HG03571 (cell line): ENCODE measurements at regions not wholly inside any gene's neighbourhood (a gene's known extent, or its start where the extent isn't known, plus 50 kb on each side); places are given as distances from the start of the nearest gene placed in this dataset.
"Not testable (repeated sequence)": the region's sequence is repeated elsewhere in the genome, so short reads cannot be mapped to it uniquely, and the experiment has no call there.

ENCODE experiments used
- ATAC-seq: cut with Tn5 transposase; IDR thresholded peaks from one replicate; pipeline ENCODE4 v1.9.1; 2021; ENCODE audit not compliant: unreplicated experiment

DNA sequence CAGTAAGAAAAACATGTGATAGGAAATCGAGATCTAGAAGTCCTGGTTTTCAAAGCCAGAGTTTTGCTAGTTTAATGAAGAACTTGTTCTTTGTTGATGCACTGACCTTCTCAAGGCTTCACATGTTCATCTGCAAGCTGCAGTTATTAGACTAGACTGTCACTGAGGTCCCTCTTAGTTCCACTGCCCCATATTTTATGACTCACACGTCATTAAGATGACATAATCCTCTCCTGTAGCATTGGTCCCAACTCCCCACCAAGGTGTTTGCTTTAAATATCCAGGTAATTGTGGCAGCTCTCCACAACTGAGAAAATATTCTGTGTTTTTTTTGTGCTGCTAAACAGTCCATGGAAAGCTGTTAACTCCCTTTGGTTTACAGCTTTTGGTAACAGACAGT is 149.7 kb downstream of the MREG start:
- ATAC-seq: no peak

DNA sequence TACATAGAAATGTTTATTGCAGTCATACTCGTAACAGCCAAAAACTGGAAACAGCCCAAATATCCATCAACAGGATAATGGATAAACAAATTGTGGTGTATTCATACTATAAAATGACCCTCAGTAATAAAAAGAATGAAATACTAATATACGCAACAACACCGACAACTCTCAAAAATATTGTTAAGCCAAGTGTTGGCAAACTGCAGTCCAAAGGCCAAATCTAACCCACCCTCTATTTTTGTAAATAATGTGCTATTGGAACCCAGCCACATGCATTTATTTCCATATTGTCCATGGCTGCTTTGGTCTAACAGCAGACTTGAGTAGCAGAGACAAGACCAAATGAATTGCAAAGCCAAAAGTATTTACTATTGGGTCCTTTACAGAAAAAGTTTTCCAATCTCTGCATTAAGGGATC is 151.0 kb downstream of the MREG start:
- no peak for ATAC-seq

DNA sequence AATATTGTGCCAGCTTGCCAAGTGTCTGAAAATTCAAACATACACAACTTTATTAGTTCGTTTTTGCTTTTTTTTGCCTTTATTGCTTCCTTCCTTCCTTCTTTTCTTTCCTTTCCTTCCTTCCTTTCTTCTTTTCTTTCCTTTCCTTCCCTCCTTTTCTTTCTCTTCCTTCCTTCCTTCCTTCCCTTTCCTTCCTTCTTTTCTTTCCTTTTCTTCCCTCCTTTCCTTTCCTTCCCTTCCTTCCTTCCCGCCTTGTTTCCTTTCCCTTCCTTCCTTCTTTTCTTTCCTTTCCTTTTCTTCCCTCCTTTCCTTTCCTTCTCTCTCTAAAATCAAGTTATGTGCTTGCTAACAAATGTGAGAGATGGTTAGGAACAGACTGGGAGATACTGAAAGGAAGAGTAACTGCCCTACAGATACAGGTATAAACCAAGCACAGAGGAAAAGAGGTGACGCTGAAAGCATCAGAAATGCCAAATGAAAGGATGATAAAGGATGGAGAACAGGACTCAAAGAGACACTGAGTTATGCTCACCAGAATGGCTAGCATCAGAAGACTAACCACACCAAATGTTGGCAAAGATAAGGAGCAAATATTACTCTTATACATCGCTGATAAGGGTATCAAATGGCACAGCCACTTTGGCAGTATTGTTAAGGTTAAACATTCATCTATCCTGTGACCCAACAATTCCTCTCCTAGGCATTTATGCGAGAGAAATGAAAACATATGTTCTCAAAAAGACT is 151.6 kb downstream of the MREG start:
- no peak for ATAC-seq

GRCh38 chr2:215856080-215856479 is 157.3 kb downstream of the MREG start:
- no peak for ATAC-seq

- ATAC-seq: not testable (repeated sequence)
Observed at GRCh38 chr2:215855308-215855707, 158.0 kb downstream of the MREG start.

- no peak for ATAC-seq
Observed at GRCh38 chr2:215854008-215854407, 159.3 kb downstream of the MREG start.

- ATAC-seq: no peak
Observed at GRCh38 chr2:215851696-215852095, 161.7 kb downstream of the MREG start.

- ATAC-seq: no peak
Observed at GRCh38 chr2:215851082-215851481, 162.3 kb downstream of the MREG start.

DNA sequence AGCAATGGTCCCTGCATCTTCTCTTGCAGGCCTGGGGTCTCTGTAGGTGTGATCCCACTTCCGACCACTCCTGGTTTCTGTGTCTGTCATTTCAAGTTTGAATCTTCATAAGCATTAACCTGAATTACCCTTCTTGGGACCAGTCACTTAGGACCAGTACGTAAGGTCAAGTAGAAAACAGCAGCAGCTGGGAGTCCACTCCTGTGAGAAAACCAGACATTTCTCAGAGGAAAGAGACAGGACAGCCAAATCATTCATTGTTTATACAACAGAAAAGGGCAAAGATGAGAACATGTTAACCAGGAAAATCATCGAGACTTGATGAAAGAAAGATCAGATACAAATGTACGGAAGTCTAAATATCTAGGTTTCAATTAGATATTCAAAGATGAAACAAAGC is 163.0 kb downstream of the MREG start:
- no peak for ATAC-seq

DNA sequence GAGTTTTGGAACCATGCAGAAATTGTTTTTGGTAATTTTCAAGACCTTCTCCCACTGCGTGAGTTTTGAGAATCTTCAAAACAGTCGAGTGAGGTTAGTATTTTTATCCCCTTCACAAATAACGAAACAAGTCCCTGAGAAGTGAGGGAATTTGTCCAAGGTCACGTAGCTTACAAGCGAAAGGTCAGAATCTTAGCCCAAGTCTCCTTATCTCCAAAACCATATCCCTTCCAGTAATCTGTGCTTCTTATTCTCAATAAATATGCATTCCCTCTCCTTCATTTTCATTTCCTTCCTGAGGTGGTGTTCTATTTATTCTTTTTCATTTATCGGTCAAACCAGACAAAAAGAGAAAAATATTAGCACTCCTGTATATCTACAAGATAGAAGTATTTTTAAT is 163.6 kb downstream of the MREG start:
- no peak for ATAC-seq

GRCh38 chr2:215848698-215849097 is 164.7 kb downstream of the MREG start:
- no peak for ATAC-seq

GRCh38 chr2:215848146-215848545 is 165.2 kb downstream of the MREG start:
- no peak for ATAC-seq

DNA sequence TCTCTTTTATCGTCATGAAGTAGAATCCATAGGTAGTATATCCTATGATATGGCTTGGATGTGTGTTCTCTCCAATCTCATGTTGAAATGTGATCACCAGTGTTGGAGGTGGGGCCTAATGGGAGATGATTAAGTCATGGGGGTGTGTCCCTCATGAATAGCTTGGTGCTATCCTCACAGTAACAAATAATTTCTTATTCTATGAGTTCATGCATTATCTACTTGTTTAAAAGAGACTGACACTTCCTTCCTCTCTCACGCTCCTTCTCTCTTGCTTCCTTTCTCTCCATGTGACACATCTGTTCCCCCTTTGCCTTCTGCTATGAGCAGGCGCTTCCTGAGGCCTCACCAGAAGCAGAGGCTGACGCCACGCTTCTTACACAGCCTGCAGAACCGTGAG is 165.6 kb downstream of the MREG start:
- no peak for ATAC-seq

GRCh38 chr2:215847056-215847455 is 166.3 kb downstream of the MREG start:
- ATAC-seq: no peak

DNA sequence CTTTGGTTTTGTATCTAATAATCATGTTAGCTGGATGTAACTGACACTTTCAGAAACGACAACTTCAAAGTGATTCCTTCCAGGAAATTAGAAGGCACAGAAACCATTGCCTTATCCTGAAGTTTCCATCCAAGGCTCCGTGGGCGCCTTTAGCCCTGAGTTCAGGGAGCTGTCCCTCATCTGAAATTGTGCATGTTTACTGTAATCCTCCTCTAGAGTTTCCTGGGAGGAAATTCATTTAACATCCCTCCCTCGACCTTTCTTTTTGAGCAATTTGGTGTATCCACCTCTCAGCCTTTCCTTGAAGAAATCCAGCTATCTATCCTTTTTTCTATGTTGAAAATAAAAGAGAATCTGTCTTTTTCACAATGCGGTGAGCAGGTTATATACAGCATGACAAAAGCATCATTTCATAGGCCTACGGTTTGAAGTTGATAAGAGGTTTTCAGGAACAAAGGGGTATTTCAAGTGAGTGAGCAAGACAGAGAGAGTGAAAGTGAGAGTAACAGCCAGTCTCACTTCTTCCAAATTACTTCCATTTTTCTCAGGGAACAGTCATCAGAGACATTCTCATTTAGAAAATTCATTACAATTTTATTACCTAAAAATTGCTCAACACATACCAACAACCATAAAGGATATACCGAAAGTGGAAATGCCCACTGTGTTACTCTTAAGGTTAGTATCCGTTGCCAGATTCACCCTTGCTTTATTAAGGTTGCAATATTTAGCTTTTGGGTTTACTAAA is 167.3 kb downstream of the MREG start:
- peak; percentile 61 for ATAC-seq

DNA sequence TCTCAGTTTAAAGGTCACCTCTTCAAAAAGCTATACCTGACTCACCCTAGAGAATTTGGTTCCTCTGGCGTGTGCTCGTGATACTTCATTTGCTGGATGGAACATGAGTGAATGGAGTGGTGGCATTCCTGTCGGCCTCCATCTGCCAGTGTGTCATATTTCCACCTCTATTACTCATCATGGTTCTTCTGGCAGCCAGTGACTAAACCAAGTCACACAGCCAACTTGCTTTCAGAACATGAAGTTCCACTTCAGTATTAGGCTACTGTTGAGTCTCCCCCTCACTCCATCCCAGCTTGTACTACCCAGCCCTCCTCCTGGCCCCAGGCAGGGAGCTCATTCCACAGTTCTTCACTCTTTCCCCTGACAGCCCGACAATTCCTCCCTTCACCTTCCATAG is 169.8 kb downstream of the MREG start:
- no peak for ATAC-seq

DNA sequence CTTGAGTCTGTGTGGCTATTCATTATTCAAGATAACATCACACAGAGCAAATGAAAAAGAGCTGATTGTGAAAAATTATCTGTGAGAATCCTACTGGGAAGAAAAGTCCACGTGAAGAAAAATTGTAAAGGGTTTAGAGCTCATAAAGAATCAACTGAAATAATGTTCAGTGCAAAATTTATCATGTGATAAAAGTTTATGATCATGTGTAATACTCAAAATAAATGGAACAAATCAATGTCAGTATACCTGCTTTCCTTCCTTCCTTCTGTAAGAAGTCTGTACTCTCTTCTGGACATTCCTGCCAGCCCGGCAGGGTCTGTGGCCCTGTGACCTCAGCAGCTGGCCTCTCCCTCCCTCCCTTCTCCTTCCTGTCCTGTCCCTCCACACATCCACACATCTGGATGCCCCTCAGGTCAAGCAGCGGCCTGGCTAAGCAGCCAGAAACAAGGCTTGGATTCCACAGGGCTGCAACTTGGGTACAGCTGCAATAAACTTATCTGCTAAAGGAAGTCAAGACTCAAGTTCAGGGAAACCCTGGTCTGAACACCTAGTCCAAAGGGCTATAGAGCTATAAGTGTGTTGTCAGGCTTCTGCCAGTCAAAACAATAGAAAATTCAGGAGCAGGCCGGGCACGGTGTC is 172.1 kb downstream of the MREG start:
- ATAC-seq: peak; percentile 16

DNA sequence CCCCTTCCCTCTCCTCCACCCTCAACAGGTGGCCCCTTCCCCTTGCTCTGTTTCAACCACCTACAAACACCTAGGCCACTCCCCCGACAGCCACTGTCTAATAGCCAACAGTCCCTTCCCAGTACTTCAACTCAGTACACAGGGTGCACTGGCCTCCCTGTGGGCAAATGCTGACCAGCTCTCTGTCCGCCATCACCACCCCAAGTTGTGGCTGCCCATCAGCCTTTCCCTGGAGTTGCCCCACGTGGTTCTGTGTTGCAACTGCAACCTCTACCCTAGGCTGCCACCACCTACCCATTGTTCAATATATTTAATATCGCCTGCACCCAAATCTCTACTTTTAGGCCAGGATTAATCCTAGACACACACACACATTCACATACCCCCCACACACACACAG is 173.5 kb downstream of the MREG start:
- no peak for ATAC-seq

DNA sequence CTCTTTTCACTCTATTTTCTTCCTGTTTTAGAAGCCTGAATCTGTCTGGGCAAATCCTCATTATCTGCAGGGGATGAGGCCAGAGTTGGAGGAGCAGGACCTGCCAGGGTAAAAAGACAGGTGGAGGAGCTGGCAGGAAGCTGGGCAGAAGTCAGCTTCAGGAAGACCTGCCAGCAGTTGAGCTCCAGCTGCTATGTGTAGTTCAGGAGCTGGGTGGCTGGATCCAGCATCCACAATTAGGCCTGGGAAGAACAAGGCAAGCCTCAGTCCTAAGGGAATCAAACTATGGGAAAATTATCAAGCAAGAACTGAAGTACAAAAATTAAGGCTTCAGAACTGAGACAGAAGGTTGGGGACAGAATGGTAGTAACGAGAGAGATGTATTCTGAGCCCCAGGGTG is 174.0 kb downstream of the MREG start:
- no peak for ATAC-seq

DNA sequence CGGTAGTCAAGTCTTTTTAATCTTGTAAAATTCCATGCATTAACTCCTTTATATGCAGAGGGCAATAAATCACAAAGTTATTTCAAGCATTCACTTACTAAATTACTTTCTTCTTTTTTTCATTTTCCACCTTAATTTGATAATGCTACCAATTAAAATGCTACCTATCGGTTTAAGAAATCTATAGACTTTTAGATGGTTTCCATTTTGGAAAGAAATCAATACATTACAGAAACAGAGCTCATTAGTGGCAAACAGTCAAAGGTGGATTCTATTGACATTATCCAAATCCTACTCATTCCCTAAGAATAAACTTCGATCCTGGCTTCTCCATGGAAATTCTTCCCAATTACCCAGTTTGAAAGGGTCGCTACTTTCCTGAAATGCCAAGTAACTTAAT is 176.5 kb downstream of the MREG start:
- ATAC-seq: no peak

- no peak for ATAC-seq
Observed at GRCh38 chr2:215835657-215836056, 177.7 kb downstream of the MREG start.

DNA sequence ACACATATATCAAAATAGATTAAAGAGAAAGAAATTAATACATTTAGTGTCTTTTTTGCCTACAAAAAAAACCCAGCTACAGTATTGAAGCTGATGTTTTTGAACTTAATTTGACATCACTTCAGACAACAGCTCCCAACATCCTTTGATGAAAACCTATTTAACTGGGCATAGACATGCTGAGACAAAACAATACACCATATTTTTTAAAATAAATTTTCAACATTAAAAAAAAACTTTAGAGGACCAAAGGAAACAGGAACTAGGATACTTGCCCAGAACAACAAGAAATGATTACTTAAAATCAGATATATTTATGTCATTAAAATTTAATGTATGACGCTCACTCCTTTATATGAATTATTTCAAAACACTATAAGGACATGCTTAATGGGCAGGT is 178.1 kb downstream of the MREG start:
- ATAC-seq: no peak
